Liver (tissue), 8 donors: ENCODE measurements at regions not wholly inside any gene's neighbourhood (a gene's known extent, or its start where the extent isn't known, plus 50 kb on each side); places are given as distances from the start of the nearest gene placed in this dataset.

Source experiments
- DNase-seq: peaks from one replicate; pipeline ENCODE4 v3.0.0-alpha.2; 2017; ENCODE audit warnings: low spot score
- H3K27ac ChIP-seq, 2 donors: one replicate each; pipeline ENCODE4 v1.7.0; 2013; ENCODE audit warnings: inconsistent platforms in 2 of 2, low read length in 2 of 2, control low read depth in 1 of 2, low read depth in 1 of 2, mild to moderate bottlenecking in 1 of 2
- H3K27me3 ChIP-seq, 4 donors: one replicate each; pipeline versions ENCODE4 v1.6.1 to v1.7.0; 2013; ENCODE audit warnings: low read length in 3 of 4, inconsistent platforms in 1 of 4, mild to moderate bottlenecking in 1 of 4, moderate library complexity in 1 of 4; ENCODE audit not compliant: control insufficient read depth in 4 of 4, insufficient read depth in 4 of 4
- H3K36me3 ChIP-seq, 4 donors: one replicate each; pipeline versions ENCODE4 v1.6.1 to v1.7.0; 2013; ENCODE audit warnings: low read length in 3 of 4, mild to moderate bottlenecking in 3 of 4, low read depth in 1 of 4, moderate library complexity in 1 of 4; ENCODE audit not compliant: control insufficient read depth in 4 of 4, insufficient read depth in 3 of 4
- H3K4me1 ChIP-seq, 4 donors: one replicate each; pipeline versions ENCODE4 v1.6.1 to v1.7.0; 2013; ENCODE audit warnings: low read length in 3 of 4, mild to moderate bottlenecking in 3 of 4, moderate library complexity in 1 of 4; ENCODE audit not compliant: control insufficient read depth in 4 of 4, insufficient read depth in 4 of 4
- H3K4me3 ChIP-seq, 3 donors: one replicate each; pipeline versions ENCODE4 v1.6.1 to v1.7.0; 2013; ENCODE audit warnings: low read length in 3 of 3, control low read depth in 1 of 3, low read depth in 1 of 3, mild to moderate bottlenecking in 1 of 3
- H3K9ac ChIP-seq, 2 donors: one replicate each; pipeline ENCODE4 v1.7.0; 2013; ENCODE audit warnings: low read length in 2 of 2, mild to moderate bottlenecking in 2 of 2, moderate library complexity in 2 of 2, control low read depth in 1 of 2, low read depth in 1 of 2
- H3K9me3 ChIP-seq, 4 donors: one replicate each; pipeline versions ENCODE4 v1.6.1 to v1.7.0; 2013; ENCODE audit warnings: low read length in 3 of 4; ENCODE audit not compliant: control insufficient read depth in 4 of 4
- EGR1 ChIP-seq, 2 donors: IDR thresholded peaks; 2 replicates each; pipeline ENCODE4 v1.6.1; 2016 to 2018; ENCODE audit warnings: antibody characterized with exemption in 2 of 2, low read depth in 2 of 2
- FOXA1 ChIP-seq: IDR thresholded peaks from 2 replicates; pipeline ENCODE4 v1.6.1; 2016; ENCODE audit warnings: antibody characterized with exemption
- FOXA2 ChIP-seq: IDR thresholded peaks from 2 replicates; pipeline ENCODE4 v1.6.1; 2016; ENCODE audit warnings: antibody characterized with exemption
- GABPA ChIP-seq, 2 donors: IDR thresholded peaks in 1 of 2; conservative IDR thresholded peaks in 1 of 2; 2 replicates each; pipeline ENCODE4 v1.6.1; 2016; ENCODE audit warnings: antibody characterized with exemption in 2 of 2, mild to moderate bottlenecking in 1 of 2, moderate library complexity in 1 of 2
- HNF4A ChIP-seq, 2 donors: conservative IDR thresholded peaks; 2 replicates each; pipeline ENCODE4 v1.6.1; 2016; ENCODE audit warnings: antibody characterized with exemption in 2 of 2, mild to moderate bottlenecking in 2 of 2
- HNF4G ChIP-seq: IDR thresholded peaks from 2 replicates; pipeline ENCODE4 v1.6.1; 2016; ENCODE audit warnings: antibody characterized with exemption
- JUND ChIP-seq, 2 donors: IDR thresholded peaks; 2 replicates each; pipeline ENCODE4 v1.6.1; 2016; ENCODE audit warnings: antibody characterized with exemption in 2 of 2
- NR2F2 ChIP-seq: IDR thresholded peaks from 2 replicates; pipeline ENCODE4 v1.6.1; 2016; ENCODE audit warnings: antibody characterized with exemption
- RAD21 ChIP-seq, 2 donors: IDR thresholded peaks; 2 replicates each; pipeline ENCODE4 v1.6.1; 2016; ENCODE audit warnings: antibody characterized with exemption in 2 of 2, mild to moderate bottlenecking in 2 of 2
- RXRA ChIP-seq, 2 donors: IDR thresholded peaks; 2 replicates each; pipeline ENCODE4 v1.6.1; 2017 to 2018; ENCODE audit warnings: antibody characterized with exemption in 2 of 2, mild to moderate bottlenecking in 1 of 2
- SP1 ChIP-seq: IDR thresholded peaks from 2 replicates; pipeline ENCODE4 v1.6.1; 2018; ENCODE audit warnings: antibody characterized with exemption, mild to moderate bottlenecking
- TAF1 ChIP-seq: conservative IDR thresholded peaks from 2 replicates; pipeline ENCODE4 v1.6.1; 2016; ENCODE audit warnings: antibody characterized with exemption, mild to moderate bottlenecking
- YY1 ChIP-seq: IDR thresholded peaks from 2 replicates; pipeline ENCODE4 v1.6.1; 2016; ENCODE audit warnings: antibody characterized with exemption, mild to moderate bottlenecking
- WGBS: extraction: QIAGEN DNeasy Blood & Tissue Kit; methylation state at CpG from one replicate; pipeline ENCODE4 v1.1.7; 2013; 5-methylcytosine and 5-hydroxymethylcytosine counted together
- TF ChIP-seq, protein P1 (sequence below): fragments of 150-350 bp; IDR thresholded peaks from 2 replicates; pipeline ENCODE4 v1.5.1; 2017; ENCODE audit warnings: improper control_type of control experiment, low read depth, low read length; ENCODE audit not compliant: missing input control
- TF ChIP-seq, protein P2 (sequence below): IDR thresholded peaks from 2 replicates; pipeline ENCODE4 v1.6.1; 2016; ENCODE audit warnings: antibody characterized with exemption
- TF ChIP-seq, protein P3 (sequence below): IDR thresholded peaks from 2 replicates; pipeline ENCODE4 v1.6.1; 2016; ENCODE audit warnings: antibody characterized with exemption
- TF ChIP-seq, protein P4 (sequence below): IDR thresholded peaks from 2 replicates; pipeline ENCODE4 v1.6.1; 2016; ENCODE audit warnings: antibody characterized with exemption
- TF ChIP-seq, protein P5 (sequence below): IDR thresholded peaks from 2 replicates; pipeline ENCODE4 v1.6.1; 2016; ENCODE audit warnings: antibody characterized with exemption, mild to moderate bottlenecking
- donor health status: healthy.
- donor health status: healthy.
- donor health status: healthy.
- donor health status: healthy.
- donor health status: healthy.

DNA sequence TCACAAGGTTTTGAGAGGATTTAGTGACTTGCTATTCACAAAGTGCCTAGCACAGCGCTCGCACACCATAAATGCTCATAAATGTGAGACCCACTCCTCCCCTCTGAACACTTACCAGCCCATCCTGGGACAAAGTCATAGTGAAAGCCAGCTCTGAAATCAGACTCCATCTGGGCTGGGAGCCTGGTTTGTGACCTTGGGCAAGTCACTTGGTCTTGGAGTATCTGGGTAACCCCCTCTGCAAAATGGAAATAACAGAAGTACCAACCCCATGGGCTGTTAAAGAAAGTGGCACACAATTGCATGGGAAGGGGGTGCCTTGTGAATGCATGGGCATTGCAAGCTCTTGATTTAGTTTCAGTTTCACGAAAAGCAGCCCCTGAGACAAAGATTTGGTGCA lies 104.7 kb upstream of the CDH5 start:
- Histone ChIP-seq H3K4me1 (no peaks in the 10 kb centered on the region), H3K9me3 (no peaks in the 10 kb centered on the region), H3K27ac (no peak overlapping the region), H3K4me3 (no peak overlapping the region), H3K36me3 (no peaks in the 10 kb centered on the region), H3K27me3 (no peaks in the 10 kb centered on the region), H3K9ac (no peak overlapping the region)
- no peak for DNase-seq
- TF ChIP-seq FOXA1 (no peak), FOXA2 (no peak)
- WGBS: 89% methylated on average over 3 of the region's 3 CpGs

DNA sequence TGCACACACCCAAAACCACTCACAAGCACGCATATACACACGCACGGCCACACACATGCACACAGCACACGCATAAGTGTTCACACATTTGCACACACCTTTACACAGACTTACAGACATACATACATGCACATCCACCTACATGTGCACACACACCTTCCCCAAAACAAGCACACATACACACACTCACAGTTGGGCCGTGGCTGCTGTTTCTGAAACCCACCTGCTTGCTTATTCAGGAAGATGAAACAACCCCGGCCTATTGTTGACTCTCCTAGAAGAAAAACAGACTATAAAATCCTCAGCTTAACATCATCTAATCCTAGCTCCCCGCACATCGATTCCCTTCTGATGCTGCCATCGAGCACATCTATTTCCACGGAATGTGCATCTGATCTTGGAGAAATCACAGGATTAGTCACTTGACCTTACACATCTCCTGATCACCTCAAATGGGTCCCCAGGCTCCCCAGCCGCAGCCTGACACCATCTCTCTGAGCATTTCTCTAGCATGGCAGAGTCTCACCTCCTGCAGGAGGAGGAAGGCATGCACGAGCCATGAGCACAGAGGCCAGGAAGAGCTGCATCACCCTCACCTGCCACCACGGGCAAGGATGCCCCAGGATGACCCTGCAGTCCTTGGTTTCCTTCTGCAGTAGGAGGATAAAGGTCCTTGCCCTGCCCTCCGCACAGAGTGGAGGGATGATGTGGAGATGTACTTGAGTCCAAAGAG lies 105.8 kb upstream of the CDH5 start:
- no peaks in the 10 kb centered on the region for H3K27me3 ChIP-seq
- H3K9ac ChIP-seq: no peak overlapping the region
- WGBS: 69% methylated on average over 14 of the region's 14 CpGs
- no peaks in the 10 kb centered on the region for H3K36me3 ChIP-seq
- no peaks in the 10 kb centered on the region for H3K4me1 ChIP-seq
- DNase-seq: no peak
- H3K27ac ChIP-seq: no peak overlapping the region
- H3K4me3 ChIP-seq: no peak overlapping the region
- no peaks in the 10 kb centered on the region for H3K9me3 ChIP-seq
- TF ChIP-seq, protein P1, sequence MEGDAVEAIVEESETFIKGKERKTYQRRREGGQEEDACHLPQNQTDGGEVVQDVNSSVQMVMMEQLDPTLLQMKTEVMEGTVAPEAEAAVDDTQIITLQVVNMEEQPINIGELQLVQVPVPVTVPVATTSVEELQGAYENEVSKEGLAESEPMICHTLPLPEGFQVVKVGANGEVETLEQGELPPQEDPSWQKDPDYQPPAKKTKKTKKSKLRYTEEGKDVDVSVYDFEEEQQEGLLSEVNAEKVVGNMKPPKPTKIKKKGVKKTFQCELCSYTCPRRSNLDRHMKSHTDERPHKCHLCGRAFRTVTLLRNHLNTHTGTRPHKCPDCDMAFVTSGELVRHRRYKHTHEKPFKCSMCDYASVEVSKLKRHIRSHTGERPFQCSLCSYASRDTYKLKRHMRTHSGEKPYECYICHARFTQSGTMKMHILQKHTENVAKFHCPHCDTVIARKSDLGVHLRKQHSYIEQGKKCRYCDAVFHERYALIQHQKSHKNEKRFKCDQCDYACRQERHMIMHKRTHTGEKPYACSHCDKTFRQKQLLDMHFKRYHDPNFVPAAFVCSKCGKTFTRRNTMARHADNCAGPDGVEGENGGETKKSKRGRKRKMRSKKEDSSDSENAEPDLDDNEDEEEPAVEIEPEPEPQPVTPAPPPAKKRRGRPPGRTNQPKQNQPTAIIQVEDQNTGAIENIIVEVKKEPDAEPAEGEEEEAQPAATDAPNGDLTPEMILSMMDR: no peak
- TF ChIP-seq HNF4G: no peak
- TF ChIP-seq FOXA1: no peak
- TF ChIP-seq RAD21 (IDR thresholded peaks at IDR 0.05): no peak
- no peak for TF ChIP-seq NR2F2
- TF ChIP-seq, protein P2, sequence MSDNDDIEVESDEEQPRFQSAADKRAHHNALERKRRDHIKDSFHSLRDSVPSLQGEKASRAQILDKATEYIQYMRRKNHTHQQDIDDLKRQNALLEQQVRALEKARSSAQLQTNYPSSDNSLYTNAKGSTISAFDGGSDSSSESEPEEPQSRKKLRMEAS: no peak
- TF ChIP-seq HNF4A (conservative IDR thresholded peaks at IDR 0.05): no peak
- TF ChIP-seq, protein P3, sequence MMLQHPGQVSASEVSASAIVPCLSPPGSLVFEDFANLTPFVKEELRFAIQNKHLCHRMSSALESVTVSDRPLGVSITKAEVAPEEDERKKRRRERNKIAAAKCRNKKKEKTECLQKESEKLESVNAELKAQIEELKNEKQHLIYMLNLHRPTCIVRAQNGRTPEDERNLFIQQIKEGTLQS: no peak
- TF ChIP-seq FOXA2: no peak
- TF ChIP-seq GABPA (IDR thresholded peaks at IDR 0.05 in 1 of 2, conservative IDR thresholded peaks at IDR 0.05 in 1 of 2): no peak
- no peak for TF ChIP-seq YY1
- TF ChIP-seq, protein P4, sequence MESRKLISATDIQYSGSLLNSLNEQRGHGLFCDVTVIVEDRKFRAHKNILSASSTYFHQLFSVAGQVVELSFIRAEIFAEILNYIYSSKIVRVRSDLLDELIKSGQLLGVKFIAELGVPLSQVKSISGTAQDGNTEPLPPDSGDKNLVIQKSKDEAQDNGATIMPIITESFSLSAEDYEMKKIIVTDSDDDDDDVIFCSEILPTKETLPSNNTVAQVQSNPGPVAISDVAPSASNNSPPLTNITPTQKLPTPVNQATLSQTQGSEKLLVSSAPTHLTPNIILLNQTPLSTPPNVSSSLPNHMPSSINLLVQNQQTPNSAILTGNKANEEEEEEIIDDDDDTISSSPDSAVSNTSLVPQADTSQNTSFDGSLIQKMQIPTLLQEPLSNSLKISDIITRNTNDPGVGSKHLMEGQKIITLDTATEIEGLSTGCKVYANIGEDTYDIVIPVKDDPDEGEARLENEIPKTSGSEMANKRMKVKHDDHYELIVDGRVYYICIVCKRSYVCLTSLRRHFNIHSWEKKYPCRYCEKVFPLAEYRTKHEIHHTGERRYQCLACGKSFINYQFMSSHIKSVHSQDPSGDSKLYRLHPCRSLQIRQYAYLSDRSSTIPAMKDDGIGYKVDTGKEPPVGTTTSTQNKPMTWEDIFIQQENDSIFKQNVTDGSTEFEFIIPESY: no peak
- TF ChIP-seq RXRA (IDR thresholded peaks at IDR 0.05): no peak
- no peak for TF ChIP-seq EGR1 (IDR thresholded peaks at IDR 0.05; ENCODE audit: low read depth in 2 of 2)
- no peak for TF ChIP-seq SP1
- TF ChIP-seq, protein P5, sequence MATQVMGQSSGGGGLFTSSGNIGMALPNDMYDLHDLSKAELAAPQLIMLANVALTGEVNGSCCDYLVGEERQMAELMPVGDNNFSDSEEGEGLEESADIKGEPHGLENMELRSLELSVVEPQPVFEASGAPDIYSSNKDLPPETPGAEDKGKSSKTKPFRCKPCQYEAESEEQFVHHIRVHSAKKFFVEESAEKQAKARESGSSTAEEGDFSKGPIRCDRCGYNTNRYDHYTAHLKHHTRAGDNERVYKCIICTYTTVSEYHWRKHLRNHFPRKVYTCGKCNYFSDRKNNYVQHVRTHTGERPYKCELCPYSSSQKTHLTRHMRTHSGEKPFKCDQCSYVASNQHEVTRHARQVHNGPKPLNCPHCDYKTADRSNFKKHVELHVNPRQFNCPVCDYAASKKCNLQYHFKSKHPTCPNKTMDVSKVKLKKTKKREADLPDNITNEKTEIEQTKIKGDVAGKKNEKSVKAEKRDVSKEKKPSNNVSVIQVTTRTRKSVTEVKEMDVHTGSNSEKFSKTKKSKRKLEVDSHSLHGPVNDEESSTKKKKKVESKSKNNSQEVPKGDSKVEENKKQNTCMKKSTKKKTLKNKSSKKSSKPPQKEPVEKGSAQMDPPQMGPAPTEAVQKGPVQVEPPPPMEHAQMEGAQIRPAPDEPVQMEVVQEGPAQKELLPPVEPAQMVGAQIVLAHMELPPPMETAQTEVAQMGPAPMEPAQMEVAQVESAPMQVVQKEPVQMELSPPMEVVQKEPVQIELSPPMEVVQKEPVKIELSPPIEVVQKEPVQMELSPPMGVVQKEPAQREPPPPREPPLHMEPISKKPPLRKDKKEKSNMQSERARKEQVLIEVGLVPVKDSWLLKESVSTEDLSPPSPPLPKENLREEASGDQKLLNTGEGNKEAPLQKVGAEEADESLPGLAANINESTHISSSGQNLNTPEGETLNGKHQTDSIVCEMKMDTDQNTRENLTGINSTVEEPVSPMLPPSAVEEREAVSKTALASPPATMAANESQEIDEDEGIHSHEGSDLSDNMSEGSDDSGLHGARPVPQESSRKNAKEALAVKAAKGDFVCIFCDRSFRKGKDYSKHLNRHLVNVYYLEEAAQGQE: no peak
- no peak for TF ChIP-seq TAF1
- no peak for TF ChIP-seq JUND (IDR thresholded peaks at IDR 0.05)
